PC-9 (cell line): ENCODE measurements at regions not wholly inside any gene's neighbourhood (a gene's known extent, or its start where the extent isn't known, plus 50 kb on each side); places are given as distances from the start of the nearest gene placed in this dataset.

Experiments
- BruUV-seq: library from RNA; stranded (reverse); fragments of 400-500 nt; replicated peaks from 2 replicates; lab custom pipeline; 2021; lab: Mats Ljungman, UMichigan
- CTCF ChIA-PET: fragments of 300-600 bp; sonication (Branson Sonifier 250); formaldehyde crosslinking; loops from one replicate; lab custom pipeline; 2022; ENCODE audit warnings: antibody characterized with exemption; lab: Charles Lee
- POLR2A ChIA-PET: fragments of 300-600 bp; sonication (Branson Sonifier 250); formaldehyde crosslinking; loops from one replicate; lab custom pipeline; 2022; ENCODE audit warnings: antibody characterized with exemption; ENCODE audit not compliant: unreplicated experiment; lab: Charles Lee
- DNase-seq, 2 experiments: peaks; one replicate each; pipeline versions ENCODE4 v3.0.0 to v3.0.0-alpha.2; 2015 to 2022; ENCODE audit warnings: mixed read lengths in 1 of 2
- H2AFZ ChIP-seq: fragments of 200-600 bp; sonication (generic); 2 replicates; pipeline ENCODE4 v1.8.1; 2017; ENCODE audit warnings: antibody characterized with exemption
- H3F3A ChIP-seq: fragments of 200-600 bp; sonication (generic); 2 replicates; pipeline ENCODE4 v1.8.1; 2017; ENCODE audit warnings: antibody characterized with exemption, mild to moderate bottlenecking, low read depth; ENCODE audit not compliant: insufficient read depth
- H3K27ac ChIP-seq: fragments of 200-600 bp; sonication (generic); 2 replicates; pipeline ENCODE4 v1.6.1; 2016; ENCODE audit warnings: mixed run types
- H3K27me3 ChIP-seq: fragments of 200-600 bp; sonication (generic); 2 replicates; pipeline ENCODE4 v1.6.1; 2016; ENCODE audit warnings: low read depth, mixed run types; ENCODE audit not compliant: insufficient read depth
- H3K36me3 ChIP-seq: fragments of 200-600 bp; sonication (generic); 2 replicates; pipeline ENCODE4 v1.6.1; 2016; ENCODE audit warnings: low read depth, mixed run types
- H3K4me1 ChIP-seq: fragments of 200-600 bp; sonication (generic); replicated peaks from 2 replicates; pipeline ENCODE4 v1.6.1; 2016; ENCODE audit warnings: mixed run types; ENCODE audit not compliant: insufficient read depth
- H3K4me2 ChIP-seq: fragments of 200-600 bp; sonication (generic); 2 replicates; pipeline ENCODE4 v1.6.1; 2017; ENCODE audit warnings: mixed run types
- H3K4me3 ChIP-seq: fragments of 200-600 bp; sonication (generic); 2 replicates; pipeline ENCODE4 v1.6.1; 2016; ENCODE audit warnings: mixed run types
- H3K79me2 ChIP-seq: fragments of 200-600 bp; sonication (generic); 2 replicates; pipeline ENCODE4 v1.6.1; 2017; ENCODE audit warnings: low read depth, mixed run types
- H3K9me2 ChIP-seq: fragments of 200-600 bp; sonication (generic); 2 replicates; pipeline ENCODE4 v1.8.1; 2017; ENCODE audit warnings: mild to moderate bottlenecking; ENCODE audit not compliant: insufficient read depth
- H3K9me3 ChIP-seq: fragments of 200-600 bp; sonication (generic); 2 replicates; pipeline ENCODE4 v1.8.1; 2016; ENCODE audit warnings: low read depth; ENCODE audit not compliant: insufficient read depth
- H4K20me1 ChIP-seq: fragments of 200-600 bp; sonication (generic); 2 replicates; pipeline ENCODE4 v1.8.1; 2017; ENCODE audit not compliant: insufficient read depth
- CTCF ChIP-seq: fragments of 200-600 bp; sonication (generic); conservative IDR thresholded peaks from 2 replicates; pipeline ENCODE4 v1.6.1; 2017; ENCODE audit warnings: mixed run types, antibody characterized with exemption, mild to moderate bottlenecking, moderate library complexity
- EZH2 ChIP-seq: fragments of 200-600 bp; sonication (generic); IDR thresholded peaks from 2 replicates; pipeline ENCODE4 v1.8.0; 2017; ENCODE audit warnings: antibody characterized with exemption, low read depth
- intact Hi-C: fragments of 100-400 bp; cut with micrococcal nuclease; formaldehyde crosslinking; loops from one replicate; pipeline ENCODE4 v1.10.0; 2022; ENCODE audit not compliant: unreplicated experiment

DNA sequence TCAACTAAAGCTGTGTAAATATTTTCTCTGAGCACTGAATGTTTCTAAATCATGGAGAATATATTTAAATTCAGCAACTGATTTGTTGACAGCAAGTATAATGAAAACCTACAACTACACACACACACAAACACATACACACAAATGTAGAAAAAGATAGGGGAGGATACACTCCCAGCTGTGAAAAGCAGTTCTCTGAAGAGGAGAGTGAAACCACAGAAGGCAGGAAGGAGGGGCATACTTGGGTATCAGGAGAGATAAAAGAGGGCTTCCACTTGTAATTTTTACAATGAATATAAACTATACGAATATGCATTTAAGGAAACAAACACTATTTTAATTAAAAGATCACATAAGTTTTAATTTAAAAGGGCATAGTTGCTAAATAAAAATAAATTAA is 227.8 kb upstream of the SLC24A2 start:
- H3K4me2 ChIP-seq = no peak overlapping the region
- no peak overlapping the region for H2AFZ ChIP-seq
- BruUV-seq = no TSS peak
- H3F3A ChIP-seq = no peaks in the 10 kb centered on the region
- TF ChIP-seq EZH2 = no peak
- TF ChIP-seq CTCF = no peak
- no peak overlapping the region for H3K27ac ChIP-seq
- ChIA-PET CTCF (no interaction called here), POLR2A (no interaction called here)
- no peaks in the 10 kb centered on the region for H4K20me1 ChIP-seq
- no peaks in the 10 kb centered on the region for H3K9me2 ChIP-seq
- H3K27me3 ChIP-seq = no peaks in the 10 kb centered on the region
- no peaks in the 10 kb centered on the region for H3K79me2 ChIP-seq
- H3K4me3 ChIP-seq = no peak overlapping the region
- DNase-seq = no peak
- H3K36me3 ChIP-seq = no peaks in the 10 kb centered on the region
- intact Hi-C loops = no loop called here
- no peaks in the 10 kb centered on the region for H3K9me3 ChIP-seq
- H3K4me1 ChIP-seq = no peaks in the 10 kb centered on the region

DNA sequence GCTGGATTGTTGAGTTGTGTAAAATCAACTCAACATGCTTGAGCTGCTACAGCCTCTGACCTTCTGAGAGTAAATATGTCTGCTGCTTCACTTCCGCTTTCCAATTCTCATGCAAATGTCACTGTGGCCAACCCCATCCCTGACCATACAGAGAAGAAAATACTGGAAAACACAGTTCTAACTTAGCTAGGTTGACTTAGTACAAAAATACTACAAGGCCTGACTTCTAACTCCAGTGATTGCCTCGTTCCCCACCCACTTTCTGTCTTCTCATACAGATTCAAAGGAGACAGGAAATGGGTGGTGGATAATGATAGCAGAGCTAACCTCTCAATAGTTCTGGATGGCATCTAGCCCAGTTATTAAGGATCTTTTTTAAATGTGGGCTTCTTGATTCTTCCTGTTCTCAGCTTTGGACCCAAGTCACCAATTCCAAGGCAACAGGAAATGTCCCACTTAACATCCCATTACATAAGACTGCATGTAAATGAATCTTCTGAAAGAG is 226.6 kb upstream of the SLC24A2 start:
- Histone ChIP-seq H3K27me3 (no peaks in the 10 kb centered on the region), H3F3A (no peaks in the 10 kb centered on the region), H3K27ac (no peak overlapping the region), H3K36me3 (no peaks in the 10 kb centered on the region), H3K79me2 (no peaks in the 10 kb centered on the region), H3K4me2 (no peak overlapping the region), H3K9me2 (no peaks in the 10 kb centered on the region), H2AFZ (no peak overlapping the region), H3K4me1 (no peaks in the 10 kb centered on the region), H3K9me3 (no peaks in the 10 kb centered on the region), H3K4me3 (no peak overlapping the region), H4K20me1 (no peaks in the 10 kb centered on the region)
- intact Hi-C loops = no loop called here
- POLR2A ChIA-PET = interaction anchor here (0.5 kb wide), 1 partner anchor 22 kb away, joined by 3 read pairs; no protein-coding TSS in a partner anchor
- no TSS peak for BruUV-seq
- TF ChIP-seq CTCF = no peak
- no peak for TF ChIP-seq EZH2
- CTCF ChIA-PET = no interaction called here
- DNase-seq = no peak

DNA sequence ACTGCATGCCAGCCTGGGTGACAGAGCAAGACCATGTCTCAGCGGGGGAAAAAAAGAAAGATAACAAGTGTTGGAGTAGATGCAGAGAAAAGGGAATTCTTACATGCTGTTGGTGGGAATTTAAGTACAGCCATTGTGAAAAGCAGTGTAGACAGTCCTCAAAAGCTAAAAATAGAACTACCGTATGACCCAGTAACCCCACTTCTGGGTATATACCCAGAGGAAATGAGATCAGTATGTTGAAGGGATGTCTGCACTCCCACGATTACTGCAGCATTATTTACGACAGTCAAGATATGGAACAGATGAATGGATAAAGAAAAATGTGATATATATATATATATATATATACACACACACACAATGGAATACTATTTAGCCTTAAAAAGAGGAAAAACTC is 225.3 kb upstream of the SLC24A2 start:
- no peaks in the 10 kb centered on the region for H3K9me3 ChIP-seq
- H3K27me3 ChIP-seq = no peaks in the 10 kb centered on the region
- no peaks in the 10 kb centered on the region for H3K4me1 ChIP-seq
- no peaks in the 10 kb centered on the region for H3K79me2 ChIP-seq
- no peak overlapping the region for H3K4me2 ChIP-seq
- ChIA-PET CTCF (no interaction called here), POLR2A (no interaction called here)
- no peaks in the 10 kb centered on the region for H3K9me2 ChIP-seq
- no peaks in the 10 kb centered on the region for H4K20me1 ChIP-seq
- no TSS peak for BruUV-seq
- no peak for TF ChIP-seq CTCF
- no peak for TF ChIP-seq EZH2
- H3K36me3 ChIP-seq = no peaks in the 10 kb centered on the region
- no peak overlapping the region for H3K27ac ChIP-seq
- DNase-seq = no peak
- no peak overlapping the region for H2AFZ ChIP-seq
- intact Hi-C loops = no loop called here
- H3F3A ChIP-seq = no peaks in the 10 kb centered on the region
- H3K4me3 ChIP-seq = no peak overlapping the region
